ENCODE measurements at regions not wholly inside any gene's neighbourhood (a gene's known extent, or its start where the extent isn't known, plus 50 kb on each side); places are given as distances from the start of the nearest gene placed in this dataset.

DNA sequence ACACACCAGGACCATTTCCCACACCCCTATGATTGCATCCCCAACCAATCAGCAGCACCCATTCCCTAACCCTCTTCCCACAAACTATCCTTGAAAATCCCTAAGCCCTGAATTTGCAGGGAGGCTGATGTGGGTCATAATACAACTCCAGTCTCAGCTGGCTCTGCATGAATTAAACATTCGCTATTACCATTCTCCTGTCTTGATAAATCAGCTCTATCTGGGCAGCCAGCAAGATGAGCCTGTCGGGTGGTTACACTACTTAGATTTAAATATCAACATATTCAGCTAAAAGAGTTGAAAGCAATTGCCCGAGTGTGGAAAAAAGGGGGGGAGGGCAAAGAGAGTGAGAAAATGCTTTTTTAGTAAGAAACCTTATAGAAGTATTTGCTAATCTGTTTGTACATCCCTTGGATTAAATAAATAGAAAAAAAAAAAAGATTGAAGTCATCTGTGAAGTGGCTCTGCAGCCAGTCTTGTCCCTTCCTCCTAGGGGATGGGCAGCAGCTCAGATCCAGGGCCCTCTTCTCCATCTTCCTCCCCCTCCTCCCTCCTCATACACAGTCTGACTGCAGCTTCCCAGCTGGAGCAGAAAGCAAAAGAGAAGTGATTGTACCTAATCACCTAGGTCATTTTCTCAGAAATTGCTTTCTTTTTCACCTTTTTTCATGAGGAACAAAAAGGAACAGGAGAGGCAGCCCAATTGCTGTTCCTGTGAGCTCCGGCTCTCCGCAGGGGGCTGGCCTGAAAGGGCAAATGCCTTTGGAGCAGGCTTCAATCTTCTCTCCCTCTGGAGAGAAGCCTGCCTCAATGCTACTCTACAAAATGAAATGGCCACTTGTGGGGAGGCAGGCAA, 356.6 kb upstream of the SULF2 start:
- TF ChIP-seq, protein P1, sequence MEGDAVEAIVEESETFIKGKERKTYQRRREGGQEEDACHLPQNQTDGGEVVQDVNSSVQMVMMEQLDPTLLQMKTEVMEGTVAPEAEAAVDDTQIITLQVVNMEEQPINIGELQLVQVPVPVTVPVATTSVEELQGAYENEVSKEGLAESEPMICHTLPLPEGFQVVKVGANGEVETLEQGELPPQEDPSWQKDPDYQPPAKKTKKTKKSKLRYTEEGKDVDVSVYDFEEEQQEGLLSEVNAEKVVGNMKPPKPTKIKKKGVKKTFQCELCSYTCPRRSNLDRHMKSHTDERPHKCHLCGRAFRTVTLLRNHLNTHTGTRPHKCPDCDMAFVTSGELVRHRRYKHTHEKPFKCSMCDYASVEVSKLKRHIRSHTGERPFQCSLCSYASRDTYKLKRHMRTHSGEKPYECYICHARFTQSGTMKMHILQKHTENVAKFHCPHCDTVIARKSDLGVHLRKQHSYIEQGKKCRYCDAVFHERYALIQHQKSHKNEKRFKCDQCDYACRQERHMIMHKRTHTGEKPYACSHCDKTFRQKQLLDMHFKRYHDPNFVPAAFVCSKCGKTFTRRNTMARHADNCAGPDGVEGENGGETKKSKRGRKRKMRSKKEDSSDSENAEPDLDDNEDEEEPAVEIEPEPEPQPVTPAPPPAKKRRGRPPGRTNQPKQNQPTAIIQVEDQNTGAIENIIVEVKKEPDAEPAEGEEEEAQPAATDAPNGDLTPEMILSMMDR (IDR thresholded peaks at IDR 0.05), result no peak
- TF ChIP-seq POLR2A (IDR thresholded peaks at IDR 0.05), result no peak
